Stimulated activated CD8-positive, alpha-beta memory T cell treated with anti-CD3 and anti-CD28 coated beads, Interleukin-15, amount 100 ng/mL, for 1 hour (primary cell): ENCODE measurements at regions not wholly inside any gene's neighbourhood (a gene's known extent, or its start where the extent isn't known, plus 50 kb on each side); places are given as distances from the start of the nearest gene placed in this dataset.
"Not testable (repeated sequence)": the region's sequence is repeated elsewhere in the genome, so short reads cannot be mapped to it uniquely, and the experiment has no call there.

ENCODE experiments used
- DNase-seq: peaks from one replicate; pipeline ENCODE4 v3.0.0-alpha.2; 2020; ENCODE audit warnings: low read depth

- DNase-seq, result no peak
These were observed 835.2 kb upstream of the ID2 start for GRCh38 chr2:7846607-7847006.

- DNase-seq, result no peak
These were observed 834.5 kb upstream of the ID2 start for GRCh38 chr2:7847321-7847720.

DNA sequence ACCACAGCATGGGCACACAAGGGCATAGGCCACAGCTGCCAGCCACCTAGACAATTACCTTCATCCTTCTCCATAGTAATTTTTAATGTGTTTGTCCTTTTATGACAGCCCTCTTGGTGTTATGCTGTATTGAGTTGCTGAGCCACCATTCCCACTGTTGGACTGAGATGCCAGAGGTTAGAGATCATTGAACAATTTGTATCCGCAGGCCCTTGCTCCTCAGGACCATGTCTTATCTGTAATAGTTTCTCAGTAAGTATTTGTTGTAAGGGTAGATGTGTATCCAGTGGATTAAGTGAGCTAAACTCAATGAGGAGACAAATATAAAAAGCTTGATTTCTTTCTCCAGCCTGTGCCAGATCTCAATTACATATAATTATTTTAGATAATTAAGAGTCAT, 832.8 kb upstream of the ID2 start:
- no peak for DNase-seq

DNA sequence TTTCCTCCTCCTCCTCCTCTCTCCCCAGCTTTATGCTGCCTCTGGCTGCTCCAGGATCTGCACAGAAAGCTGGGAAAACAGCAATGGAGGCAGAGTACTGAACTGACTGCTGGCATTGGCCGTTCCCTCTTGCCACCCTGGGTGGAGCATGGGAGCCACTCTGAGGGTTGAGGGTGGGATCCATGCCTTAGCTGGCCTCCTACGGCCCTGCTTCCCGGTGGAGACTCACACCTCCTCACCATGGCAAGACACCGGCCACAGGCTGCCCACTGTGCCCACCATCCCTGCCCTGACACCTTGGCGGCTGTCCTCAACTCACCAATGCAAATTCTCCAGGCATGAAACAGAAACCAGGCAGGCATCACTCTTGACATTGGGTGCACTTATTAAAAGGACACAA, 832.3 kb upstream of the ID2 start:
- no peak for DNase-seq

DNA sequence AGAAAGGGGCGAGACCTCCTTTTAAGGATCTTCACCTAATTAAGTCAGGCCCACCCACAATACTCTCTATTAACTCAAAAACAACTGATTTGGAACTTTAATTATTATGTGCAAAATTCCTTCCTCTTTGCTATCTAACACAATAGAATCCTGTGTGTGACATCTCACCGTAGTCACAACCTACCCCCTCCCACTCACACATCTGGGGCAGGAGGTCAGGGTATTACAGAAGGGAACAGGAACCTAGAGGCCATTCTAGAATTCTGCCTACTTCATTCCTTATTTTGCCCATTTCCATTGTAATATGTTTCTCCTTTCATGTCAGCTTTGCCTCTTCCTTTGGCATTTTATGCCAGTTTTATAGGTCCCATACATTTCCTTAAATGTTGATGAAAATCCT, 829.3 kb upstream of the ID2 start:
- no peak for DNase-seq

- no peak for DNase-seq
These were observed 824.0 kb upstream of the ID2 start for GRCh38 chr2:7857904-7858303.

GRCh38 chr2:7858624-7859023, 823.2 kb upstream of the ID2 start:
- no peak for DNase-seq

GRCh38 chr2:7860693-7861092, 821.2 kb upstream of the ID2 start:
- no peak for DNase-seq

- DNase-seq, result no peak
These were observed 819.8 kb upstream of the ID2 start for GRCh38 chr2:7861910-7862702.

DNA sequence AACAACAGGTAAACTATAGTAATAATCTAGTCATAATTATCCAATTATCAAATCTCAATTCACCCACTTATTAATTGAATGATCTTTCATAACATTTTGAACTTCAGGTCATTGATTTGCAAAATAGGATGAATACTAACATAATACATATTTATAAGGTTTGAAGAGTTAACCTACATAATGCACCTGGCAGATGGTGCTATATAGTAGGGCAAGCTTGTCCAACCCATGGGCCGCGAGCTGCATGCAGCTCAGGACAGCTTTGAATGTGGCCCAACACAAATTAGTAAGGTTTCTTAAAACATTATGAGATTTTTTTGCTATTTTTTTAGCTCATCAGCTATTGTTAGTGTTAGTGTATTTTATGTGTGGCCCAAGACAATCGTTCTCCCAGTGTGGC, 815.8 kb upstream of the ID2 start:
- DNase-seq, result no peak

DNA sequence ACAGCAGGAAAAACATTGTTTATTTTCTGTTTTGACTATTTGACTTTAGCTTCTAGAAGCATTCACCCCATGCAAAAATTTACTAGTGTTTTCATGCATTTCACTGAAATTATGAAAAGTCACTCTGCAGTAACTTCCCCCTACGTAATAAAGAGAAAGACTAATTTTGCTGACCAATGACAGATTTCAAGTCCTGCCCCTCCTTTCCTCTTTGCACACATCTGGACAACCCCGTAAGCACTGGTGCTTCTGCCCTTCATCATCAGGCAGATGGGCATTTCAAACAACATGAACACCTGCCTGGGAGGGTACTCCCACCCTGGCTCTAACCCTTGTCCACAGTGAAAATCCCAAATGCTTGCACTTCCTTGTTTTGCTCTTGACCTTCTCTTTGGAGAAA, 815.0 kb upstream of the ID2 start:
- no peak for DNase-seq

GRCh38 chr2:7867867-7868266, 814.0 kb upstream of the ID2 start:
- DNase-seq, result no peak

GRCh38 chr2:7868836-7869235, 813.0 kb upstream of the ID2 start:
- no peak for DNase-seq

DNA sequence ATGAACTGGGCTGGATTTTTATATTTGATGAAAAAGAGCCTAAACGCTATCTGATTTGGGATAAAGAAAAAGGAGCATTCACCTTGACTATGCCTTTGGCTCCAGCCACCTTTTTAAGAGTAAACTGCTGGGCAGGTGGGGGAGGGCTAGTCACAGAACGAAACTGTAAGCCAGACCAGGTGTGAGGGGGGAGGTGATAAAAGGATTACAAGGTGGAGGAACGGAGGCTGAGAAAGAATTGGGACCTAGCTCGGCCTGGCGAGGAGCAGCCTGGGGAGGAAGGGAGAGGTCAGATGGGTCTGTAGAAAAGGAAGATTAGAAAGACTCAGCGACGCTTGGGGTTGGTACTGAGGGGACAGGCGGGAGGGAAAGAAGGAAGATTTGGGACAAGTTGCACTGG, 805.4 kb upstream of the ID2 start:
- DNase-seq, result not testable (repeated sequence)

GRCh38 chr2:7878266-7878665, 803.6 kb upstream of the ID2 start:
- not testable (repeated sequence) for DNase-seq

DNA sequence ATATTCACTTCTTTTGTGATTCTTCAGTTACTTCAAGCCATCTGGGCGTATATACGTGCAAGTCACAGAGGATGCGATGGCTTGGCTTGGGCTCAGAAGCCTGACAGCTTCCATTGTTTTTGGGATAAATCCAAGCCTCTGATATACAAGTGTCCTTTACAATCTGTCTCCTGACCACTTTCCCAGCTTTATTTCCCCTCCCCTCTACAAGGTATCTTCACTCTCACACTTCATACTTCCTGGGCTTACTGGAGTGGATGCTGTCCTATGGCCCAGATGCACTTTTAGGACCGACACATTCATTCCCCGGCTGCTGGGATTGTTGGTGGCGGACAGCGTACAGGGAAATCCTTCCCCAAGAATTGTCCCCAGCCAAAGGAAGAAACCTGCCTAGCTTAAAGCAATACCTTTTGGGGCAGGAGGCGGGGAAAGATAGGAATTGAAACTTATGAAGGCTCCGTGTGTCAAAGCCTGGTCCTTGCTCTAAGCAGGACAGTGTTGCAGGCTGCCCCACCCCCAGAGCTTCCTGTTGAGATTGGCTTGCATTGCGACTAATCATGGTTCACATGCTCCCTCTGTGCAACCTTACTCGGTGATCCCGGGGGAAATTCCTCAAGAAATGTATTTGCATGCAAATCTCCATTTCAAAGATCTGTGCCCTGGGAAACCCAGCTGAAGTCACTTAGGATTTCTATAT, 802.9 kb upstream of the ID2 start:
- DNase-seq, result no peak

DNA sequence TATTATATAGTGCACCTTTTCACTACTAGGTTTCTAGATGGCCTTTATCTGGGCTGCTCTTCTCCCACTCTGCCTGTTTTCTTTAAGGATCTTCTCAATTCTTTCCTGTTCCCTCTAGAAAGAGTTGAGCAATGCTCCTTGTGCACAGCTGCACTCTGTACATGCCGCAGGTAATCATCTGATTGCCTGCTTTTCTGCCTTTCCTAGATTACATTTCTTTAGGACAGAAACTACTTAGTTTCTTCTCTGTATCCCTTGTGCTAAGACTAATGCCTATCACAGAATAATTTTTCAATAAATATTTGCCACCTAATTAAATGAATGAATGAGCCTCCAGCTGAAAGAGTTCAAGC, 802.4 kb upstream of the ID2 start:
- DNase-seq, result no peak

- DNase-seq, result no peak
These were observed 801.7 kb upstream of the ID2 start for GRCh38 chr2:7880126-7880525.

DNA sequence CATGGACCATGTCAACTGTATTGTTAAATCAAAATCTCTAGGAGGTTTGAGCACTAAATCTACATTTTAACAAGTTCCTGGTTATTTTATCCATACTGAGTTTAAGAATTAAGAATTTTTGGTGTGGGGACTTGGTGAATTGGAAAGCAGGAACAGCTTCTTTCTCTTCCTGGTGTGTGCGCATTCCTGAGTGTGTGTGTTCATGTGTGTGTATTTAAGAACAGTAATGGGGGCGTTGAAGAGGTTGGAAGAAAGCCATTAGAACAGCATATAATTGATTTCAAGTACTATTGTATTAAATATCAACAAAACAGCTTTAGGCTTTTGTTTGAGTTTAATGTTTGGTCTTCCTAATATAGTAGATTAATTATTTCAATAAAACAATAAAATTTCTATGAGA, 801.3 kb upstream of the ID2 start:
- DNase-seq, result no peak

- DNase-seq, result no peak
These were observed 800.8 kb upstream of the ID2 start for GRCh38 chr2:7881063-7881462.

GRCh38 chr2:7881466-7881865, 800.4 kb upstream of the ID2 start:
- DNase-seq, result no peak

DNA sequence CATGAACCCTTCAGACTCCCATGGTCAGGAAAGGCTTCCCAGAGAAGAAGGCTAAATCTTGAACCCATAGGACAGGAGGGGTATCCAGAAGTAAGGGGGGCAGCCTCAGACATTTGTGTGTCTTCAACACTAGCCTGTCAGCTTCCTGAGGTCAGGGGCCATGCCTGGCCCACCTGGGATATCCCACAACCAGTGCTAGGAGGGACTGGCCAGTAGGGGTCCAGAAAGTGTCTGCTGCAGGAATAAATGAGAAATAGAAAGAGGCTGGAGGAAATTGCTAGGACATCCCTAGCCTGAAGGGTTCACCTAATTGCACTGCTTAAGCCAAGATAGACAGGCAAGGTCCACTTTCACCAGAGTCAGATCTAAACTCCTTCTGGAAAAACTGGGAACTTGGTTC, 799.6 kb upstream of the ID2 start:
- DNase-seq, result no peak

DNA sequence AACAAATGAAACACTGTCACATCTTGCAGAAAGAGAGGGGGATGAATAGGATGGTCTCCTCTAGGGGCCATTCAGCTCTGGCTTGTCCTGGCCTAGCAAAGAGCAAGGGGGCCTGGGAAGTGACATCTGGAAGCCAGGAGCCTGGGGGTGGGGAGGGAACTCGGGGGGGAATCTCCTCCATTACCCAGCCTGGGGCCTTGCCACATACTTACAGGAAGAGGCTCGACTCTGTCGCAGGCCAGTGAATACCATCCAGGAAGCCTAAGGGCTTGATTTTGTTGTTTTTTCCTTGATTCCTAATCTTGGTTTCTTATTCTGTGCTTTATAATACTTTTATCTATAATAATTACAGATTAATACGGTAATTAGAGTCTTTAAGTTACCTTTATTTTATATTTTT, 797.5 kb upstream of the ID2 start:
- DNase-seq, result no peak

DNA sequence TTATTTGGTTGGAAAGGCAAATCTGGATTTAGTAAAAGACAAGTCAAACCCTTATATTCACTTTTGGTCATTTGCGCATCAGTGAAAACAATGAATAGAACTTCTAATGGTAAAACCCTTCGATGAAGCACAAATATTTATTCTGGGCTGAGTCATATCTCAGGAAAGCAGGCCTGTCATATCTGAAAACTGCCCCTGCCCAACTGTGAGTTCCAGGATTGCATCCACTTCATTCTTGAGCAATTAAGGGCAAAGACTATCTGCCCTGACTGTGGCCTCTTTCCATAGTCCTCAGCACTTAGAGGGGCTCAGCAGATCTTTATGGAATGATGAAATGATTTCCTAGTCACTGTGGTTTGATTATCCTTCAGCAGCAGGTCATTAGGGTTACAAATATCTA, 795.2 kb upstream of the ID2 start:
- DNase-seq, result no peak
